Vagina (tissue), 2 donors: ENCODE measurements at regions not wholly inside any gene's neighbourhood (a gene's known extent, or its start where the extent isn't known, plus 50 kb on each side); places are given as distances from the start of the nearest gene placed in this dataset.

Source experiments
- POLR2A ChIP-seq, 2 donors: fragments of 450-650 bp; IDR thresholded peaks; one replicate each; pipeline ENCODE4 v1.6.1; 2017; ENCODE audit warnings: antibody characterized with exemption in 2 of 2, mild to moderate bottlenecking in 2 of 2, moderate library complexity in 2 of 2
- TF ChIP-seq, protein P1 (sequence below), 3 experiments: fragments of 450-650 bp in 2 of 3; fragments of 200-600 bp in 1 of 3; sonication (generic) in 1 of 3; IDR thresholded peaks; one replicate each; pipeline ENCODE4 v1.5.1; 2017 to 2019; ENCODE audit warnings: antibody characterized with exemption in 3 of 3, mild to moderate bottlenecking in 2 of 3, moderate library complexity in 2 of 3

DNA sequence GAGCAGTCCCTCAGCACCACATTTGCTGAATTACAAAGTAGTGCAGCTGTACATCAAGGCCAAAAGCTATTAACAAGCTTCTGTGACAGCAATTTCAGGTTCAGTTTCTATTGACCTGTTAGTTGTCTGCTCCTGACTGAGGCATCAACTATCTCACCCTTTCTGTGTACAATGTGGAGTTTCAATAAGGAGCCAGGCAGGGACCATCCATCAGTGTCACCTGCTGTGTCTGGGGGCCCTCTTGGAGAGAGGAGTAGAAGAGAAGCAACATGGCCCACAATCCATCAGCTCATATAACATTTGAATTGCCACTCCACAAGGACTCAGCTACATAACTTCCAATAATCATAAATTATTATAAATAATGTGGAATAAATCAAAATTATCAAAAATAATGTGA is 72.3 kb upstream of the CCDC196 start:
- no peak for TF ChIP-seq POLR2A (IDR thresholded peaks at IDR 0.05)
- TF ChIP-seq, protein P1, sequence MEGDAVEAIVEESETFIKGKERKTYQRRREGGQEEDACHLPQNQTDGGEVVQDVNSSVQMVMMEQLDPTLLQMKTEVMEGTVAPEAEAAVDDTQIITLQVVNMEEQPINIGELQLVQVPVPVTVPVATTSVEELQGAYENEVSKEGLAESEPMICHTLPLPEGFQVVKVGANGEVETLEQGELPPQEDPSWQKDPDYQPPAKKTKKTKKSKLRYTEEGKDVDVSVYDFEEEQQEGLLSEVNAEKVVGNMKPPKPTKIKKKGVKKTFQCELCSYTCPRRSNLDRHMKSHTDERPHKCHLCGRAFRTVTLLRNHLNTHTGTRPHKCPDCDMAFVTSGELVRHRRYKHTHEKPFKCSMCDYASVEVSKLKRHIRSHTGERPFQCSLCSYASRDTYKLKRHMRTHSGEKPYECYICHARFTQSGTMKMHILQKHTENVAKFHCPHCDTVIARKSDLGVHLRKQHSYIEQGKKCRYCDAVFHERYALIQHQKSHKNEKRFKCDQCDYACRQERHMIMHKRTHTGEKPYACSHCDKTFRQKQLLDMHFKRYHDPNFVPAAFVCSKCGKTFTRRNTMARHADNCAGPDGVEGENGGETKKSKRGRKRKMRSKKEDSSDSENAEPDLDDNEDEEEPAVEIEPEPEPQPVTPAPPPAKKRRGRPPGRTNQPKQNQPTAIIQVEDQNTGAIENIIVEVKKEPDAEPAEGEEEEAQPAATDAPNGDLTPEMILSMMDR (IDR thresholded peaks at IDR 0.05) = no peak
